GM12875 (cell line): ENCODE measurements at regions not wholly inside any gene's neighbourhood (a gene's known extent, or its start where the extent isn't known, plus 50 kb on each side); places are given as distances from the start of the nearest gene placed in this dataset.
"Not testable (repeated sequence)": the region's sequence is repeated elsewhere in the genome, so short reads cannot be mapped to it uniquely, and the experiment has no call there.

Experiments
- H3K4me3 ChIP-seq: one replicate; pipeline ENCODE4 v1.5.1; 2011; ENCODE audit warnings: low read depth, low read length, control low read depth
- TF ChIP-seq, protein P1 (sequence below): IDR thresholded peaks from 2 replicates; pipeline ENCODE4 v1.5.1; 2011; ENCODE audit warnings: low read depth, mild to moderate bottlenecking, control low read depth, inconsistent platforms, low read length, moderate library complexity, borderline replicate concordance; ENCODE audit not compliant: insufficient read depth

DNA sequence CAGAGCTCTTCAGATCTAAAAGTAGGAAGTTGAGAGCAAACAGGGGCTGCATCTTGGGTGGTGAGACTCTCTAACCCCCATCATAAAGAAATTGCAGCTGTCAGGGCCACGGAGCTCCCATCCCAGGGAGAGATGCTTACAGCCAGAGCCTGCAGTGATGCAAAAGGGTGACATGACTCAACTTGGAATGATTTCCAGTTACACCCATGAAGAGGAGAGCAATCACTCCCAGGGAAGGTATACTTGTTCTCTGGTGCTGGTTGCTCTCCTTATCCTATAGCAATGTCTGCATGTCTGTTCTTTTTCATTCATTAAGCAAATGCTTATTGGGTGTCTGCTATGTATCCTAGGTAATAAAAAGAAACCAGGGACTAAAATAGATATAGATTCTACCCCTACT is 228.0 kb downstream of the RAB11FIP2 start:
- H3K4me3 ChIP-seq: no peak overlapping the region
- TF ChIP-seq, protein P1, sequence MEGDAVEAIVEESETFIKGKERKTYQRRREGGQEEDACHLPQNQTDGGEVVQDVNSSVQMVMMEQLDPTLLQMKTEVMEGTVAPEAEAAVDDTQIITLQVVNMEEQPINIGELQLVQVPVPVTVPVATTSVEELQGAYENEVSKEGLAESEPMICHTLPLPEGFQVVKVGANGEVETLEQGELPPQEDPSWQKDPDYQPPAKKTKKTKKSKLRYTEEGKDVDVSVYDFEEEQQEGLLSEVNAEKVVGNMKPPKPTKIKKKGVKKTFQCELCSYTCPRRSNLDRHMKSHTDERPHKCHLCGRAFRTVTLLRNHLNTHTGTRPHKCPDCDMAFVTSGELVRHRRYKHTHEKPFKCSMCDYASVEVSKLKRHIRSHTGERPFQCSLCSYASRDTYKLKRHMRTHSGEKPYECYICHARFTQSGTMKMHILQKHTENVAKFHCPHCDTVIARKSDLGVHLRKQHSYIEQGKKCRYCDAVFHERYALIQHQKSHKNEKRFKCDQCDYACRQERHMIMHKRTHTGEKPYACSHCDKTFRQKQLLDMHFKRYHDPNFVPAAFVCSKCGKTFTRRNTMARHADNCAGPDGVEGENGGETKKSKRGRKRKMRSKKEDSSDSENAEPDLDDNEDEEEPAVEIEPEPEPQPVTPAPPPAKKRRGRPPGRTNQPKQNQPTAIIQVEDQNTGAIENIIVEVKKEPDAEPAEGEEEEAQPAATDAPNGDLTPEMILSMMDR: no peak

DNA sequence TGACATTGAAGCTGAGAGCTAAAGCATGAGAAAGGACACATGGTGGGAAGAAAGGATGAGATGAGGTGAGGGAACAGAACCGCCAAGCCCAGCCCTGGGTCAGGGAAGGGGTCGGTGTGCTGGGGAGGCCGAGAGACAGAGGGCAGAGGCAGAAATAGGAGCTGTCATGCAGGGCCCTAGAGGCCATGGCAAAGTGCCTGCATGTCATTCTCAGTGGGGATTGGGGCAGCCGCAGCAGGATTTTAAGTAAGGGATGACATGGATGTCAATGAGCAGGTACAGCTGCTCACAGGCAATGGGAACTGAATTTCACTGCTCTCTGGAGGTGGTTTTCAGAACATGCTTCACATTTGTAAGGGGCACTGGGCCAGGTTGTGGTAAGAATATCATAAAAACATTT is 227.4 kb downstream of the RAB11FIP2 start:
- H3K4me3 ChIP-seq: no peak overlapping the region
- TF ChIP-seq, protein P1: no peak

DNA sequence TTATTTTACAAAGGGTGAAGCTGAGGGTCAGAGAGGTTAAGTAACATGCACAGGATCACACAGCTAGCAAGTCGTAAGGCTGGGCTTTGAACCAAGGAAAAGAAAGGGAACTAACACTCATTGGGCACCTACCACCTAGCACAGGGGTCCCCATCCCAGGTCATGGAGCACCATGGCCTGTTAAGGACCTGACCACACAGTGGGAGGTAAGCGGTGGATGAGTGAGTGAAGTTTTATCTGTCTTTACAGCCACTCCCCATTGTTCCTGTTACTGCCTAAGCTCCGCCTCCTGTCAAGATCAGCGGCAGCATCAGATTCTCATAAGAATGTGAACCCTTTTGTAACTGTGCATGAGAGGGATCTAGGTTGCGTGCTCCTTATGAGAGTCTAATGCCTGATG is 222.8 kb downstream of the RAB11FIP2 start:
- H3K4me3 ChIP-seq: no peak overlapping the region
- TF ChIP-seq, protein P1: no peak

DNA sequence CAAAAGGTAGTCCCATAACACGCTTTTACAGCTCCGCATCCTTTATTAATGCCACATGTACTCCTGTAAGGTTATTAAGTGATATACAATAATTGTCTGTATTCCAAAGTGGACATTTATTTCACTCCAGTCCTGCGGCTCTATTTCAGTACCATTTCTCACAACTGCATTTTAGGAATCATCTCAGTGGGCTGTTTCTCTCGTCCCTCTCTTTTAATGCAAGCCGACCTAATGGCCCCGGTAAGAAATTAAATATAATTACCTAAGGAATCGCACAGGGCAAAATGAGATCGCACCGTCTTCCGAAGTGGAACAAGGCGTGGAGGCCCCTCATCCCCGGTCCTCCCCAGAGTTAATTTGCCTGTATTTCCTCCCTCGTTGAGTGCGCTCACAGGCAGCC is 216.5 kb downstream of the RAB11FIP2 start:
- H3K4me3 ChIP-seq: no peak overlapping the region
- TF ChIP-seq, protein P1: no peak

DNA sequence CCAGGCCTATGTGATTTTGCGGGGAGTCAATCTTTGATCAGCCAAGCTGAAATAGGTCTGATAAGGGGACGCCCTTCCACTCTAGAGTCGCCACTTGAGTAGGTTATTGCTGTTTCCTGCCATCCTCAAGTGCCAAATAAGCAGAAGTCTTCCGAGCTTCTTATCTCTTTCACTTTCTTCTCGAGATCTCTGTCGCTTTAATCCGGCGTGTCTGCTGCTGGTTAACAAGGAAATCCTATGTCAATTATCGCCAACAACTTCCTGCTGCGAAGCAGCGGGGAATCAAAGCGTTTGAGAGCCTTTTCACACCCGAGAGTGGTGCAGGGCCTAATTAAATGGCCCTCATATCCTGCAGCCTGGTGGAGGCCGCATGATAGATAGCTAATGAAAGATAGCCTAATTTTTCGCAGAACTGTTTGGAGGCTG is 215.9 kb downstream of the RAB11FIP2 start:
- TF ChIP-seq, protein P1: no peak
- H3K4me3 ChIP-seq: no peak overlapping the region

DNA sequence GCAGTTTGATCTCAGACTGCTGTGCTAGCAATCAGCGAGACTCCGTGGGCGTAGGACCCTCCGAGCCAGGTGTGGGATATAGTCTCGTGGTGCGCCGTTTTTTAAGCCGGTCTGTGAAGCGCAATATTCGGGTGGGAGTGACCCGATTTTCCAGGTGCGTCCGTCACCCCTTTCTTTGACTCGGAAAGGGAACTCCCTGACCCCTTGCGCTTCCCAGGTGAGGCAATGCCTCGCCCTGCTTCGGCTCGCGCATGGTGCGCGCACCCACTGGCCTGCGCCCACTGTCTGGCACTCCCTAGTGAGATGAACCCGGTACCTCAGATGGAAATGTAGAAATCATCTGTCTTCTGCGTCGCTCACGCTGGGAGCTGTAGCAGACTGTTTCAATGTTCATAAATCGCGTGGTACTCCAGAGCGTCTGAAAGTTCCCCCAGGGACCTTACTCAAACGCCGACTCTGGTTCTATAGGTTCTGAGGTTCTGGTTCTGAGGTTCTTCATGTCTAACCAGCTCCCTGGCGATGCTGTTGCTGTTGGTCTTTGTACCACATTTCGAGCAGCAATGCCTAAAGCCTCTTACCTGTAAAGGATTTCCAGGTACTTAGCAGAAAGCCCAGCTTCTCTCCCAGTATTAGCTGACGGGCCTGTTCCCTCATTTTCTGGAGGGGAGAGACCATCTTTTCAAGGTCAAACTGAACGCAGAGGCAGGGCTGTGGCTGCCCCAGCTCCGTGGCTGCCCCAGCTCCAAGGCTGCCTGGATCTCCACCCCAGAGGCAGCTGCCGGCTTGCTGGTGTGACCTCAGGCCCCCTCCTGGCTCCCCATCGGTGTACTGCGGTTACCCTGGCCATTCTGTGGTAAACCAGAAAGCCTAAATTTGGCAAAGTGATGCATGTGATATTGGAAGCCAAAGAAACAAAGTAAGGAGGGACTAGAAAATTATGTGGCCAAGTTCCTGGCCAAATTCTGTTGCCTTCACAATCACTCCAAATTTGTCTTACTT is 207.9 kb downstream of the RAB11FIP2 start:
- H3K4me3 ChIP-seq: not testable (repeated sequence)

DNA sequence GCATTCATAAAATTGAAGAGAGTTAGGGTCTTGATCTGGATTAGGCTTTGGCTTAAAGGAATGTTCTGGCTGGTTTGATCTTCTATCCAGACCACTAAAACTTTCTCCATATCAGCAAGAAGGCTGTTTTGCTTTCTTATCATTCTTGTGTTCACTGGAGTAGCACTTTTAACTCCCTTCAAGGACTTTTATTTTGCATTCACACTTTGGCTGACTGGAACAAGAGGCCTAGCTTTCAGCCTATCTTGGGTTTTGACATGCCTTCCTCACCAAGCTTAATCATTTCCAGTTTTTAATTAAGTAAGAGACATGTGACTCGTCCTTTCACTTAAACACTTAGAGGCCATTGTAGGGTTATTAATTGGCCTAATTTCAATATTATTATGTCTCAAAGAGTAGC is 190.3 kb downstream of the RAB11FIP2 start:
- not testable (repeated sequence) for H3K4me3 ChIP-seq

DNA sequence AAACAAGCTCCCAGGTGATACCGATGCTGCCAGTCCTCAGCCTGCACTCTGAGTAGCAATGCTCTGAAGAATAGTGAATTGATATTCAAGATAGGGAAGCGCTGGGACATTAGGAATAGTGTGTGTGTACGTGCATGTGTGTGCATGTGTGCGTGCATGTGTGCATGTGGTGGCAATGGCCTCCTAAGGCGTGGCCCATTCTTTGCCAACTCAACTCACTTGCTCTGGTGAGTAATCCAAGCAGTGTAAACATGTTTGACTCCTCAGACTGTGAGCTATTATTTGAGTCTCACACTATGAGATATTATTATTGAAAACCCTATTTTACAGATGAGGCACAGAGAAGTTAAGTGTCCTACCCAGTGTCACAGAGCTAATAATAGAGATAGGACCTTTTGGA is 186.6 kb downstream of the RAB11FIP2 start:
- H3K4me3 ChIP-seq: no peak overlapping the region
- TF ChIP-seq, protein P1: no peak
